Endothelial cell of umbilical vein (primary cell): ENCODE measurements at regions not wholly inside any gene's neighbourhood (a gene's known extent, or its start where the extent isn't known, plus 50 kb on each side); places are given as distances from the start of the nearest gene placed in this dataset.
"Not testable (repeated sequence)": the region's sequence is repeated elsewhere in the genome, so short reads cannot be mapped to it uniquely, and the experiment has no call there.

Experiments used
- BruUV-seq: library from RNA; stranded (reverse); fragments of 400-500 nt; replicated peaks from 2 replicates; lab custom pipeline; 2021; lab: Mats Ljungman, UMichigan
- CTCF ChIA-PET: fragments of 300-600, 350-600 bp; sonication (Branson Sonifier 250); formaldehyde crosslinking; loops from one replicate; lab custom pipeline; 2021; ENCODE audit warnings: antibody characterized with exemption, inconsistent platforms; lab: Charles Lee
- POLR2A ChIA-PET: fragments of 300-600, 350-600 bp; sonication (Branson Sonifier 250); formaldehyde crosslinking; loops from one replicate; lab custom pipeline; 2021; ENCODE audit warnings: antibody characterized with exemption, inconsistent platforms; lab: Charles Lee
- DNase-seq: peaks from one replicate; pipeline ENCODE4 v3.0.0-alpha.2; 2011; ENCODE audit warnings: low read depth, low spot score
- FAIRE-seq: peaks from 2 replicates; lab custom pipeline; 2011; peaks lifted over from hg19 to GRCh38; lab: Jason Lieb, UNC
- H2AFZ ChIP-seq: 2 replicates; pipeline ENCODE4 v1.6.0; 2012; ENCODE audit warnings: low read depth, low read length, control low read depth, inconsistent platforms
- H3K27ac ChIP-seq: 2 replicates; pipeline ENCODE4 v1.5.1; 2011; ENCODE audit warnings: low read depth, mild to moderate bottlenecking, control low read depth, low read length, moderate library complexity; ENCODE audit not compliant: insufficient read depth
- H3K27me3 ChIP-seq, 2 experiments: 2 replicates each; pipeline versions ENCODE4 v1.6.0 to v1.6.1; 2011; ENCODE audit warnings: low read length in 2 of 2, mixed read lengths in 1 of 2; ENCODE audit not compliant: control insufficient read depth in 2 of 2, insufficient read depth in 2 of 2
- H3K36me3 ChIP-seq, 2 experiments: 2 replicates in 1 of 2; 3 replicates in 1 of 2; pipeline ENCODE4 v1.5.1; 2011; ENCODE audit warnings: low read length in 2 of 2, mild to moderate bottlenecking in 1 of 2, moderate library complexity in 1 of 2; ENCODE audit not compliant: control insufficient read depth in 2 of 2, insufficient read depth in 2 of 2; ENCODE audit errors: extremely low read depth in 1 of 2
- H3K4me1 ChIP-seq: 3 replicates; pipeline ENCODE4 v1.5.1; 2011; ENCODE audit warnings: mild to moderate bottlenecking, low read length; ENCODE audit not compliant: control insufficient read depth, insufficient read depth; ENCODE audit errors: extremely low read depth
- H3K4me2 ChIP-seq: 2 replicates; pipeline ENCODE4 v1.6.1; 2011; ENCODE audit warnings: low read length, control low read depth, mixed read lengths; ENCODE audit not compliant: insufficient read depth
- H3K4me3 ChIP-seq, 3 experiments: fragments of 200-600 bp in 1 of 3; sonication (generic), shearing (Covaris generic) in 1 of 3; replicated peaks in 1 of 3; 2 replicates each; pipeline ENCODE4 v1.5.1; 2011 to 2016; ENCODE audit warnings: control low read depth in 3 of 3, low read length in 3 of 3, mild to moderate bottlenecking in 2 of 3, inconsistent platforms in 1 of 3, low read depth in 1 of 3, moderate library complexity in 1 of 3; ENCODE audit not compliant: insufficient read depth in 1 of 3
- H3K79me2 ChIP-seq: 2 replicates; pipeline ENCODE4 v1.6.0; 2012; ENCODE audit warnings: low read length, inconsistent platforms; ENCODE audit not compliant: control insufficient read depth, insufficient read depth
- H3K9ac ChIP-seq: replicated peaks from 2 replicates; pipeline ENCODE3; 2011; ENCODE audit warnings: low read length, control low read depth; ENCODE audit not compliant: insufficient read depth; ENCODE audit errors: extremely low read depth
- H3K9me1 ChIP-seq: replicated peaks from 3 replicates; pipeline ENCODE4 v1.6.0; 2011; ENCODE audit warnings: mild to moderate bottlenecking, low read length; ENCODE audit not compliant: control insufficient read depth, insufficient read depth; ENCODE audit errors: extremely low read depth
- H3K9me3 ChIP-seq: replicated peaks from 2 replicates; pipeline ENCODE4 v1.5.1; 2012; ENCODE audit warnings: low read length, inconsistent platforms; ENCODE audit not compliant: control insufficient read depth, insufficient read depth
- H4K20me1 ChIP-seq: replicated peaks from 2 replicates; pipeline ENCODE3; 2011; ENCODE audit warnings: mild to moderate bottlenecking, low read length; ENCODE audit not compliant: control insufficient read depth, insufficient read depth; ENCODE audit errors: extremely low read depth
- EZH2 ChIP-seq: IDR thresholded peaks from 2 replicates; pipeline ENCODE4 v1.6.1; 2012; ENCODE audit warnings: borderline replicate concordance, low read depth, mild to moderate bottlenecking, moderate library complexity, low read length, inconsistent platforms; ENCODE audit not compliant: severe bottlenecking
- FOS ChIP-seq: IDR thresholded peaks from 2 replicates; pipeline ENCODE4 v1.6.1; 2011; ENCODE audit warnings: mild to moderate bottlenecking, low read length, moderate library complexity, borderline replicate concordance; ENCODE audit not compliant: insufficient read depth
- GATA2 ChIP-seq: IDR thresholded peaks from 2 replicates; pipeline ENCODE4 v1.7.0; 2011; ENCODE audit warnings: low read depth, mild to moderate bottlenecking, moderate library complexity, mixed read lengths, low read length; ENCODE audit not compliant: insufficient read length, insufficient read depth
- JUN ChIP-seq: IDR thresholded peaks from 2 replicates; pipeline ENCODE4 v1.6.1; 2011; ENCODE audit warnings: borderline replicate concordance, low read depth; ENCODE audit not compliant: insufficient read length, insufficient read depth
- POLR2A ChIP-seq: IDR thresholded peaks from 2 replicates; pipeline ENCODE4 v1.6.1; 2012; ENCODE audit warnings: low read depth, mild to moderate bottlenecking, control low read depth, low read length
- POLR2AphosphoS5 ChIP-seq: IDR thresholded peaks from 2 replicates; pipeline ENCODE4 v1.6.1; 2012; ENCODE audit warnings: low read depth, mild to moderate bottlenecking, control low read depth, low read length, moderate library complexity; ENCODE audit not compliant: insufficient read depth
- dilution Hi-C: fragments of 300-500 bp; cut with MboI; formaldehyde crosslinking; loops from one replicate; pipeline ENCODE4 v1.15.0; 2019; ENCODE audit warnings: low sequenced_read_pairs; ENCODE audit not compliant: extremely low pct_ligation_motif_present
- intact Hi-C: fragments of 100-400 bp; cut with micrococcal nuclease; formaldehyde crosslinking; loops from one replicate; pipeline ENCODE4 v1.10.0; 2022
- TF ChIP-seq, protein P1 (sequence below), 2 donors: IDR thresholded peaks; 1 replicate in 1 of 2; 2 replicates in 1 of 2; pipeline ENCODE4 v1.5.1; 2011; ENCODE audit warnings: low read length in 2 of 2, mild to moderate bottlenecking in 2 of 2, moderate library complexity in 2 of 2, control low read depth in 1 of 2, inconsistent platforms in 1 of 2, low read depth in 1 of 2; ENCODE audit not compliant: insufficient read depth in 1 of 2; ENCODE audit errors: extremely low read depth in 1 of 2

DNA sequence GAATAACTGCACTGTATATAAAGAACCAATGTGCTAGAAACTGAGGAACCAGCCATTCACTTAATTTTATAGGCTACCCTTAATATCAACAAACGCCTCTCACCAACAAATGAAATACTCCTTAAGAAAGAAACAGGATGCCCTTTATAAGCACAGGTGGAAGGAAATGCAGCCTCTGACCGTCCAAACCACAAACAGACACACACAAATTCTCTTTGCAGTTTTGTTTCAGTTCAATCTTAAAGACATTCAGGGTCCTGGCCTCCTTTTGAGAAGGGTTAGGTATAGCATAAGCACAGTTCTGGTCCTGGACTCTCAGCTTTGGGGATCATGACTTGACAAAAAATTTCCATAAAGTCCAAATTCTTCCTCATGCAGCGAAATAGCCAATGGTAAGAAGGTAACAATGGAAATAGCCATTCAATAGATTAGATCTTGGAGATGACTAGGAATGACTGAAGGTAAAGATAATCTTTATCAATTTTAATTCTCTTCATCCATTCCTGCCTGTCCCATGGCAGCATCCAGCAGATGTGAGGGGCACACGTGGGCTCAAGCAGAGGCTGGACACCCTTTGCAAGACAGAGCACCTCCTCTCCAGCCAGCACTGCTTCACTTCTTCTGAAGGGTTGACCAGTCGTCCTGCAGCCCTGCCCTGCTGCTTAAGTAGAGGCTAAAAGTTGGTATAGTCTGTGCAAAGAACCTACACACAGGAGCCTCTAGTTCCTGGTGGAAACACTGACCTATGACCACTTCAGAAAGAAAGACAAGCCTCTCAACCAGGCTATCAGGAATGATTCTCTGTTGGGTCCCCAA lies 123.9 kb downstream of the CD83 start:
- TF ChIP-seq POLR2A (no peak), POLR2AphosphoS5 (no peak), FOS (no peak), GATA2 (no peak), JUN (no peak), EZH2 (no peak)
- TF ChIP-seq, protein P1, sequence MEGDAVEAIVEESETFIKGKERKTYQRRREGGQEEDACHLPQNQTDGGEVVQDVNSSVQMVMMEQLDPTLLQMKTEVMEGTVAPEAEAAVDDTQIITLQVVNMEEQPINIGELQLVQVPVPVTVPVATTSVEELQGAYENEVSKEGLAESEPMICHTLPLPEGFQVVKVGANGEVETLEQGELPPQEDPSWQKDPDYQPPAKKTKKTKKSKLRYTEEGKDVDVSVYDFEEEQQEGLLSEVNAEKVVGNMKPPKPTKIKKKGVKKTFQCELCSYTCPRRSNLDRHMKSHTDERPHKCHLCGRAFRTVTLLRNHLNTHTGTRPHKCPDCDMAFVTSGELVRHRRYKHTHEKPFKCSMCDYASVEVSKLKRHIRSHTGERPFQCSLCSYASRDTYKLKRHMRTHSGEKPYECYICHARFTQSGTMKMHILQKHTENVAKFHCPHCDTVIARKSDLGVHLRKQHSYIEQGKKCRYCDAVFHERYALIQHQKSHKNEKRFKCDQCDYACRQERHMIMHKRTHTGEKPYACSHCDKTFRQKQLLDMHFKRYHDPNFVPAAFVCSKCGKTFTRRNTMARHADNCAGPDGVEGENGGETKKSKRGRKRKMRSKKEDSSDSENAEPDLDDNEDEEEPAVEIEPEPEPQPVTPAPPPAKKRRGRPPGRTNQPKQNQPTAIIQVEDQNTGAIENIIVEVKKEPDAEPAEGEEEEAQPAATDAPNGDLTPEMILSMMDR (IDR thresholded peaks at IDR 0.05; ENCODE audit: extremely low read depth in 1 of 2, insufficient read depth in 1 of 2, low read depth in 1 of 2, low read length in 2 of 2): no peak
- DNase-seq: no peak

GRCh38 chr6:14242912-14243311 lies 125.3 kb downstream of the CD83 start:
- FAIRE-seq, H3K9me1 ChIP-seq, H3K79me2 ChIP-seq, H4K20me1 ChIP-seq, H3K27me3 ChIP-seq, CTCF ChIA-PET, BruUV-seq, POLR2A ChIA-PET, DNase-seq, H3K9ac ChIP-seq, intact Hi-C loops, H3K4me2 ChIP-seq, H3K36me3 ChIP-seq, H3K9me3 ChIP-seq, dilution Hi-C loops, H2AFZ ChIP-seq, H3K27ac ChIP-seq, H3K4me3 ChIP-seq, H3K4me1 ChIP-seq: not testable (repeated sequence)

More for the DNA sequence above, 123.9 kb downstream of the CD83 start:
- Histone ChIP-seq H3K27me3 (no peaks in the 10 kb centered on the region), H3K4me1 (no peaks in the 10 kb centered on the region), H3K9me3 (peaks cover 2% of the 10 kb centered on the region), H2AFZ (no peak overlapping the region), H4K20me1 (no peaks in the 10 kb centered on the region), H3K27ac (no peak overlapping the region), H3K4me2 (no peak overlapping the region), H3K36me3 (no peaks in the 10 kb centered on the region), H3K79me2 (no peaks in the 10 kb centered on the region), H3K9me1 (no peaks in the 10 kb centered on the region), H3K4me3 (no peak overlapping the region), H3K9ac (no peak overlapping the region)
- dilution Hi-C loops: no loop called here
- ChIA-PET POLR2A (no interaction called here), CTCF (no interaction called here)
- BruUV-seq: no TSS peak
- FAIRE-seq: no peak
- intact Hi-C loops: no loop called here
